Lower leg skin (tissue), 3 donors: ENCODE measurements at regions not wholly inside any gene's neighbourhood (a gene's known extent, or its start where the extent isn't known, plus 50 kb on each side); places are given as distances from the start of the nearest gene placed in this dataset.

Experiments
- CTCF ChIP-seq, 3 donors: fragments of 450-650 bp; IDR thresholded peaks; one replicate each; pipeline ENCODE4 v1.5.1; 2016; ENCODE audit warnings: antibody characterized with exemption in 3 of 3, mild to moderate bottlenecking in 3 of 3, moderate library complexity in 2 of 3
- POLR2A ChIP-seq, 2 donors: fragments of 450-650 bp; IDR thresholded peaks; one replicate each; pipeline ENCODE4 v1.6.1; 2016 to 2017; ENCODE audit warnings: antibody characterized with exemption in 2 of 2, mild to moderate bottlenecking in 1 of 2, moderate library complexity in 1 of 2

DNA sequence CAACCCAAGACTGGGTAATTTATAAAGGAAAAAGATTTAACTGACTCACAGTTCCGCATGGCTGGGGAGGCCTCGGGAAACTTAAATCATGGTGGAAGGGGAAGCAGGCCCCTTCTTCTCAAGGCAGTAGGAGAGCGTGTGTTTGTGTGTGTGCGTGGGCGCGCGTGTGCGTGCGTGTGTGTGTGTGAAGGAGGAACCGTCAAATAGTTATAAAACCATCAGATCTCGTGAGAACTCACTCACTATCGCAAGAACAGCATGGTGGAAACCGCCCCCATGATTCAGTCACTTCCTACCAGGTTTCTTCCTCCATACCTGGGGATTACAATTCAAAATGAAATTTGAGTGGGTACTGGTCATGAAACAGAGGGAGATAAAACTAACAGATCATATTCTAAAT is 220.1 kb upstream of the EYS start:
- TF ChIP-seq CTCF (IDR thresholded peaks at IDR 0.05) (no peak), POLR2A (IDR thresholded peaks at IDR 0.05) (no peak)
